ENCODE measurements at regions not wholly inside any gene's neighbourhood (a gene's known extent, or its start where the extent isn't known, plus 50 kb on each side); places are given as distances from the start of the nearest gene placed in this dataset.

DNA sequence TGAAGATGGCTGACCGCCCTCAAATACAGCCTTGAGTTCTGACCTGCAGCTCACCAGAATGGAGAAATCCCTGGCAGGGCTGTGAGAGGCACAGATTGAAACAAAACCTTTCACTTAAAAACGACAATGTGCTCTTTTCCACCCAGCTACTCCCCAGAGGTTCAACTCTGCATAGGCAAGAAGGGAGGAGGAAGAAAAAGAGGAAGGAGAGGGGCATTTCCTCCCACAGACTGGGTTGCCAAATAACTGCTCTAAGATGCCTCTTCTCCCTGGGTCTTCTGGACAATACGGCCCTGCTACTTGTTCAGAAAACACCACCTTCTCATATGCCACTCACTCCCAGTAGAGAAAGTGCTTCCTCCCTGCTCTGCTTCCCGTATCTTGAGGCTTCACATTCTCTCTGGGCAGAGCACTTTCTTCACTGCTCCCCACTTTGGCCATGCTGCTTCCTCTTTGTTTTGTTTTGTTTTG lies 136.4 kb upstream of the SLC1A4 start:
- TF ChIP-seq FOXM1 (IDR thresholded peaks at IDR 0.05; ENCODE audit: borderline replicate concordance, low read depth) (no peak), ZBTB7A (IDR thresholded peaks at IDR 0.05; ENCODE audit: low read depth) (no peak), RAD21 (IDR thresholded peaks at IDR 0.05; ENCODE audit: low read depth) (no peak), NFIC (IDR thresholded peaks at IDR 0.05) (no peak), EP300 (IDR thresholded peaks at IDR 0.05; ENCODE audit: borderline replicate concordance) (no peak), TCF12 (IDR thresholded peaks at IDR 0.05; ENCODE audit: low read depth) (no peak)
- TF ChIP-seq, protein P1, sequence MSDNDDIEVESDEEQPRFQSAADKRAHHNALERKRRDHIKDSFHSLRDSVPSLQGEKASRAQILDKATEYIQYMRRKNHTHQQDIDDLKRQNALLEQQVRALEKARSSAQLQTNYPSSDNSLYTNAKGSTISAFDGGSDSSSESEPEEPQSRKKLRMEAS (IDR thresholded peaks at IDR 0.05), result no peak

Data from Ishikawa (cell line).